ENCODE measurements at regions not wholly inside any gene's neighbourhood (a gene's known extent, or its start where the extent isn't known, plus 50 kb on each side); places are given as distances from the start of the nearest gene placed in this dataset.

DNA sequence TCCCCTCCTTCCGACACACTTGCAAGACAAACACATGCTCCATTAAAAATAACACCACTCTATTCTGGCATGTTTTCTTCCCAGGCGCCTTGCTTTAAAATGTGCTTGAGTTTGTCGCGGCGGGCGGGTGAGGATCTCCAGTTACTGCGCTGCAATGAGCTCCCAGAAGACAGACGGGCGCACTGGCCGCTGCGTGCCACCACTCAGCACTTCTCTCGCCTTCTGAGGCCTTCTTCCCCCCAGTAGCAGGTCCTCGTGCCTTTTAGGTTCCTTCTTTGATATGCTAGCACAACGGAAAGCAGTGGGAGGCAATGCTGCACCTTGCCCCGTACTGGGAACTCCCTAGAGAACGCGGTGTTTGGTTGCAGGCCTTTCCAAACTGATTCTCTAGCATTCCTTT lies 279.5 kb upstream of the NR5A2 start:
- ChIA-PET SMC1A (ENCODE audit: uncharacterized antibody, unreplicated experiment) (interaction anchor here (0.6 kb wide), 1 partner anchor 1723 kb away, joined by 3 read pairs; no protein-coding TSS in a partner anchor), CTCF (no interaction called here), POLR2A (no interaction called here), RAD21 (ENCODE audit: unreplicated experiment) (no interaction called here)
- H3K4me2 ChIP-seq (ENCODE audit: control insufficient read depth, insufficient read depth): no peak overlapping the region
- H3K27ac ChIP-seq (ENCODE audit: control insufficient read depth, insufficient read depth): no peak overlapping the region
- ATAC-seq (no peak), DNase-seq (ENCODE audit: low read depth, low spot score) (no peak), FAIRE-seq (no peak)
- no peaks in the 10 kb centered on the region for H4K20me1 ChIP-seq (ENCODE audit: control insufficient read depth, insufficient read depth)
- in situ Hi-C loops (cut with MboI) (no loop called here), intact Hi-C loops (cut with micrococcal nuclease; ENCODE audit: unreplicated experiment) (no loop called here)
- no peaks in the 10 kb centered on the region for H3K36me3 ChIP-seq (ENCODE audit: control insufficient read depth in 2 of 2, insufficient read depth in 2 of 2, low read length in 1 of 2)
- no peaks in the 10 kb centered on the region for H3K9me3 ChIP-seq (replicated peaks; ENCODE audit: control insufficient read depth, insufficient read depth, low read length)
- no peak overlapping the region for H3K9ac ChIP-seq (ENCODE audit: control insufficient read depth, insufficient read depth, low read length)
- H3K4me1 ChIP-seq (ENCODE audit: control insufficient read depth, insufficient read depth, low read length): no peaks in the 10 kb centered on the region
- H3K79me2 ChIP-seq (ENCODE audit: control insufficient read depth, insufficient read depth, low read length): no peaks in the 10 kb centered on the region
- no peaks in the 10 kb centered on the region; a peak in 1 of 4 replicates for H3K27me3 ChIP-seq (replicated peaks in 1 of 2; ENCODE audit: control insufficient read depth in 2 of 2, insufficient read depth in 2 of 2, low read length in 1 of 2)
- BruUV-seq (replicated peaks): no TSS peak
- 68% methylated on average over 17 of the region's 17 CpGs for WGBS (ENCODE audit: insufficient coverage, insufficient replicate concordance, low lambda C conversion rate, missing lambda C conversion rate)
- TF ChIP-seq, protein P1, sequence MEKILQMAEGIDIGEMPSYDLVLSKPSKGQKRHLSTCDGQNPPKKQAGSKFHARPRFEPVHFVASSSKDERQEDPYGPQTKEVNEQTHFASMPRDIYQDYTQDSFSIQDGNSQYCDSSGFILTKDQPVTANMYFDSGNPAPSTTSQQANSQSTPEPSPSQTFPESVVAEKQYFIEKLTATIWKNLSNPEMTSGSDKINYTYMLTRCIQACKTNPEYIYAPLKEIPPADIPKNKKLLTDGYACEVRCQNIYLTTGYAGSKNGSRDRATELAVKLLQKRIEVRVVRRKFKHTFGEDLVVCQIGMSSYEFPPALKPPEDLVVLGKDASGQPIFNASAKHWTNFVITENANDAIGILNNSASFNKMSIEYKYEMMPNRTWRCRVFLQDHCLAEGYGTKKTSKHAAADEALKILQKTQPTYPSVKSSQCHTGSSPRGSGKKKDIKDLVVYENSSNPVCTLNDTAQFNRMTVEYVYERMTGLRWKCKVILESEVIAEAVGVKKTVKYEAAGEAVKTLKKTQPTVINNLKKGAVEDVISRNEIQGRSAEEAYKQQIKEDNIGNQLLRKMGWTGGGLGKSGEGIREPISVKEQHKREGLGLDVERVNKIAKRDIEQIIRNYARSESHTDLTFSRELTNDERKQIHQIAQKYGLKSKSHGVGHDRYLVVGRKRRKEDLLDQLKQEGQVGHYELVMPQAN (conservative IDR thresholded peaks at IDR 0.05): no peak
- TF ChIP-seq, protein P2, sequence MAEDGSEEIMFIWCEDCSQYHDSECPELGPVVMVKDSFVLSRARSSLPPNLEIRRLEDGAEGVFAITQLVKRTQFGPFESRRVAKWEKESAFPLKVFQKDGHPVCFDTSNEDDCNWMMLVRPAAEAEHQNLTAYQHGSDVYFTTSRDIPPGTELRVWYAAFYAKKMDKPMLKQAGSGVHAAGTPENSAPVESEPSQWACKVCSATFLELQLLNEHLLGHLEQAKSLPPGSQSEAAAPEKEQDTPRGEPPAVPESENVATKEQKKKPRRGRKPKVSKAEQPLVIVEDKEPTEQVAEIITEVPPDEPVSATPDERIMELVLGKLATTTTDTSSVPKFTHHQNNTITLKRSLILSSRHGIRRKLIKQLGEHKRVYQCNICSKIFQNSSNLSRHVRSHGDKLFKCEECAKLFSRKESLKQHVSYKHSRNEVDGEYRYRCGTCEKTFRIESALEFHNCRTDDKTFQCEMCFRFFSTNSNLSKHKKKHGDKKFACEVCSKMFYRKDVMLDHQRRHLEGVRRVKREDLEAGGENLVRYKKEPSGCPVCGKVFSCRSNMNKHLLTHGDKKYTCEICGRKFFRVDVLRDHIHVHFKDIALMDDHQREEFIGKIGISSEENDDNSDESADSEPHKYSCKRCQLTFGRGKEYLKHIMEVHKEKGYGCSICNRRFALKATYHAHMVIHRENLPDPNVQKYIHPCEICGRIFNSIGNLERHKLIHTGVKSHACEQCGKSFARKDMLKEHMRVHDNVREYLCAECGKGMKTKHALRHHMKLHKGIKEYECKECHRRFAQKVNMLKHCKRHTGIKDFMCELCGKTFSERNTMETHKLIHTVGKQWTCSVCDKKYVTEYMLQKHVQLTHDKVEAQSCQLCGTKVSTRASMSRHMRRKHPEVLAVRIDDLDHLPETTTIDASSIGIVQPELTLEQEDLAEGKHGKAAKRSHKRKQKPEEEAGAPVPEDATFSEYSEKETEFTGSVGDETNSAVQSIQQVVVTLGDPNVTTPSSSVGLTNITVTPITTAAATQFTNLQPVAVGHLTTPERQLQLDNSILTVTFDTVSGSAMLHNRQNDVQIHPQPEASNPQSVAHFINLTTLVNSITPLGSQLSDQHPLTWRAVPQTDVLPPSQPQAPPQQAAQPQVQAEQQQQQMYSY (CRISPR knock-in tag; IDR thresholded peaks at IDR 0.05): no peak
- TF ChIP-seq FOS (IDR thresholded peaks at IDR 0.05; ENCODE audit: borderline replicate concordance, extremely low read depth, insufficient read length): no peak
- no peak for TF ChIP-seq YY1 (IDR thresholded peaks at IDR 0.05; ENCODE audit: low read depth, low read length)
- TF ChIP-seq PAX8 (IDR thresholded peaks at IDR 0.05): no peak
- no peak for TF ChIP-seq ZSCAN29 (IDR thresholded peaks at IDR 0.05)
- TF ChIP-seq BRCA1 (IDR thresholded peaks at IDR 0.05; ENCODE audit: low read depth, low read length): no peak
- no peak for TF ChIP-seq NR2F1 (conservative IDR thresholded peaks at IDR 0.05)
- TF ChIP-seq NFIC (IDR thresholded peaks at IDR 0.05; ENCODE audit: low read depth, low read length): no peak
- TF ChIP-seq, protein P3, sequence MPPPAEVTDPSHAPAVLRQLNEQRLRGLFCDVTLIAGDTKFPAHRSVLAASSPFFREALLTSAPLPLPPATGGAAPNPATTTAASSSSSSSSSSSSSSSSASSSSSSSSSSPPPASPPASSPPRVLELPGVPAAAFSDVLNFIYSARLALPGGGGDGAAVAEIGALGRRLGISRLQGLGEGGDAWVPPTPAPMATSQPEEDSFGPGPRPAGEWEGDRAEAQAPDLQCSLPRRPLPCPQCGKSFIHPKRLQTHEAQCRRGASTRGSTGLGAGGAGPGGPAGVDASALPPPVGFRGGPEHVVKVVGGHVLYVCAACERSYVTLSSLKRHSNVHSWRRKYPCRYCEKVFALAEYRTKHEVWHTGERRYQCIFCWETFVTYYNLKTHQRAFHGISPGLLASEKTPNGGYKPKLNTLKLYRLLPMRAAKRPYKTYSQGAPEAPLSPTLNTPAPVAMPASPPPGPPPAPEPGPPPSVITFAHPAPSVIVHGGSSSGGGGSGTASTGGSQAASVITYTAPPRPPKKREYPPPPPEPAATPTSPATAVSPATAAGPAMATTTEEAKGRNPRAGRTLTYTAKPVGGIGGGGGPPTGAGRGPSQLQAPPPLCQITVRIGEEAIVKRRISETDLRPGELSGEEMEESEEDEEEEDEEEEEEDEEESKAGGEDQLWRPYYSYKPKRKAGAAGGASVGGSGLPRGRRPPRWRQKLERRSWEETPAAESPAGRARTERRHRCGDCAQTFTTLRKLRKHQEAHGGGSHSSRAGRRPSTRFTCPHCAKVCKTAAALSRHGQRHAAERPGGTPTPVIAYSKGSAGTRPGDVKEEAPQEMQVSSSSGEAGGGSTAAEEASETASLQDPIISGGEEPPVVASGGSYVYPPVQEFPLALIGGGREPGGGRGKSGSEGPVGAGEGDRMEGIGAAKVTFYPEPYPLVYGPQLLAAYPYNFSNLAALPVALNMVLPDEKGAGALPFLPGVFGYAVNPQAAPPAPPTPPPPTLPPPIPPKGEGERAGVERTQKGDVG (CRISPR knock-in tag; IDR thresholded peaks at IDR 0.05): no peak
- TF ChIP-seq, protein P4, sequence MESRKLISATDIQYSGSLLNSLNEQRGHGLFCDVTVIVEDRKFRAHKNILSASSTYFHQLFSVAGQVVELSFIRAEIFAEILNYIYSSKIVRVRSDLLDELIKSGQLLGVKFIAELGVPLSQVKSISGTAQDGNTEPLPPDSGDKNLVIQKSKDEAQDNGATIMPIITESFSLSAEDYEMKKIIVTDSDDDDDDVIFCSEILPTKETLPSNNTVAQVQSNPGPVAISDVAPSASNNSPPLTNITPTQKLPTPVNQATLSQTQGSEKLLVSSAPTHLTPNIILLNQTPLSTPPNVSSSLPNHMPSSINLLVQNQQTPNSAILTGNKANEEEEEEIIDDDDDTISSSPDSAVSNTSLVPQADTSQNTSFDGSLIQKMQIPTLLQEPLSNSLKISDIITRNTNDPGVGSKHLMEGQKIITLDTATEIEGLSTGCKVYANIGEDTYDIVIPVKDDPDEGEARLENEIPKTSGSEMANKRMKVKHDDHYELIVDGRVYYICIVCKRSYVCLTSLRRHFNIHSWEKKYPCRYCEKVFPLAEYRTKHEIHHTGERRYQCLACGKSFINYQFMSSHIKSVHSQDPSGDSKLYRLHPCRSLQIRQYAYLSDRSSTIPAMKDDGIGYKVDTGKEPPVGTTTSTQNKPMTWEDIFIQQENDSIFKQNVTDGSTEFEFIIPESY (IDR thresholded peaks at IDR 0.05): no peak
- TF ChIP-seq, protein P5, sequence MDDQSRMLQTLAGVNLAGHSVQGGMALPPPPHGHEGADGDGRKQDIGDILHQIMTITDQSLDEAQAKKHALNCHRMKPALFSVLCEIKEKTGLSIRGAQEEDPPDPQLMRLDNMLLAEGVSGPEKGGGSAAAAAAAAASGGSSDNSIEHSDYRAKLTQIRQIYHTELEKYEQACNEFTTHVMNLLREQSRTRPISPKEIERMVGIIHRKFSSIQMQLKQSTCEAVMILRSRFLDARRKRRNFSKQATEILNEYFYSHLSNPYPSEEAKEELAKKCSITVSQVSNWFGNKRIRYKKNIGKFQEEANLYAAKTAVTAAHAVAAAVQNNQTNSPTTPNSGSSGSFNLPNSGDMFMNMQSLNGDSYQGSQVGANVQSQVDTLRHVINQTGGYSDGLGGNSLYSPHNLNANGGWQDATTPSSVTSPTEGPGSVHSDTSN (IDR thresholded peaks at IDR 0.05; ENCODE audit: insufficient replicate concordance, low read depth, low read length): no peak
- no peak for TF ChIP-seq GABPA (IDR thresholded peaks at IDR 0.05; ENCODE audit: low read depth)
- TF ChIP-seq CHD4 (IDR thresholded peaks at IDR 0.05): no peak
- no peak overlapping the region for H2AFZ ChIP-seq (ENCODE audit: control insufficient read depth, low read depth, low read length)
- H3K4me3 ChIP-seq: no peak overlapping the region
